PC-9 (cell line): ENCODE measurements at regions not wholly inside any gene's neighbourhood (a gene's known extent, or its start where the extent isn't known, plus 50 kb on each side); places are given as distances from the start of the nearest gene placed in this dataset.

Experiments used
- EZH2 ChIP-seq: fragments of 200-600 bp; sonication (generic); IDR thresholded peaks from 2 replicates; pipeline ENCODE4 v1.8.0; 2017; ENCODE audit warnings: antibody characterized with exemption, low read depth
- TF ChIP-seq, protein P1 (sequence below): fragments of 200-600 bp; sonication (generic); conservative IDR thresholded peaks from 2 replicates; pipeline ENCODE4 v1.6.1; 2017; ENCODE audit warnings: mixed run types, antibody characterized with exemption, mild to moderate bottlenecking, moderate library complexity

DNA sequence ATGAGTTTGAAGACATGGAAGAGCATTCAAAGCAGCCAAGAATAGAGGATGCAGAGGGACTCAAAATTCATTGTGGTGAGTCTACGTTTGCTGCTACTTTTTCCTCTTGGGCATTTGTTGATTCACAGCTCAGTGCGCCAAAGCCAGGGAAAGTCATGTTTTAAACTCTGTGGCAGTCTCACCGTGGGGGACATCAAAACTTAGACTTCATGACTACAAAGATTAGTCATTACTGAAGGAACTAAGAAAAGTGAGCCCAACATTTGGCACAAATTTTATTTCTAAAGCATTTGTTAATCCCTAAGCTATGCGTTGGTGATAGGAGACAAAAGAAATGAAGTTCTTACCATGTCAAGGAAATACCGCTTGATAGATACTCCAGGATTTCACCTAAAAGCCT lies 73.7 kb upstream of the MTAP start:
- TF ChIP-seq, protein P1, sequence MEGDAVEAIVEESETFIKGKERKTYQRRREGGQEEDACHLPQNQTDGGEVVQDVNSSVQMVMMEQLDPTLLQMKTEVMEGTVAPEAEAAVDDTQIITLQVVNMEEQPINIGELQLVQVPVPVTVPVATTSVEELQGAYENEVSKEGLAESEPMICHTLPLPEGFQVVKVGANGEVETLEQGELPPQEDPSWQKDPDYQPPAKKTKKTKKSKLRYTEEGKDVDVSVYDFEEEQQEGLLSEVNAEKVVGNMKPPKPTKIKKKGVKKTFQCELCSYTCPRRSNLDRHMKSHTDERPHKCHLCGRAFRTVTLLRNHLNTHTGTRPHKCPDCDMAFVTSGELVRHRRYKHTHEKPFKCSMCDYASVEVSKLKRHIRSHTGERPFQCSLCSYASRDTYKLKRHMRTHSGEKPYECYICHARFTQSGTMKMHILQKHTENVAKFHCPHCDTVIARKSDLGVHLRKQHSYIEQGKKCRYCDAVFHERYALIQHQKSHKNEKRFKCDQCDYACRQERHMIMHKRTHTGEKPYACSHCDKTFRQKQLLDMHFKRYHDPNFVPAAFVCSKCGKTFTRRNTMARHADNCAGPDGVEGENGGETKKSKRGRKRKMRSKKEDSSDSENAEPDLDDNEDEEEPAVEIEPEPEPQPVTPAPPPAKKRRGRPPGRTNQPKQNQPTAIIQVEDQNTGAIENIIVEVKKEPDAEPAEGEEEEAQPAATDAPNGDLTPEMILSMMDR: no peak
- TF ChIP-seq EZH2: no peak
